GM12874 (cell line): ENCODE measurements at regions not wholly inside any gene's neighbourhood (a gene's known extent, or its start where the extent isn't known, plus 50 kb on each side); places are given as distances from the start of the nearest gene placed in this dataset.

ENCODE experiments used
- TF ChIP-seq, protein P1 (sequence below): IDR thresholded peaks from 2 replicates; pipeline ENCODE4 v1.5.1; 2011; ENCODE audit warnings: low read depth, mild to moderate bottlenecking, control low read depth, low read length, moderate library complexity; ENCODE audit not compliant: insufficient read depth

DNA sequence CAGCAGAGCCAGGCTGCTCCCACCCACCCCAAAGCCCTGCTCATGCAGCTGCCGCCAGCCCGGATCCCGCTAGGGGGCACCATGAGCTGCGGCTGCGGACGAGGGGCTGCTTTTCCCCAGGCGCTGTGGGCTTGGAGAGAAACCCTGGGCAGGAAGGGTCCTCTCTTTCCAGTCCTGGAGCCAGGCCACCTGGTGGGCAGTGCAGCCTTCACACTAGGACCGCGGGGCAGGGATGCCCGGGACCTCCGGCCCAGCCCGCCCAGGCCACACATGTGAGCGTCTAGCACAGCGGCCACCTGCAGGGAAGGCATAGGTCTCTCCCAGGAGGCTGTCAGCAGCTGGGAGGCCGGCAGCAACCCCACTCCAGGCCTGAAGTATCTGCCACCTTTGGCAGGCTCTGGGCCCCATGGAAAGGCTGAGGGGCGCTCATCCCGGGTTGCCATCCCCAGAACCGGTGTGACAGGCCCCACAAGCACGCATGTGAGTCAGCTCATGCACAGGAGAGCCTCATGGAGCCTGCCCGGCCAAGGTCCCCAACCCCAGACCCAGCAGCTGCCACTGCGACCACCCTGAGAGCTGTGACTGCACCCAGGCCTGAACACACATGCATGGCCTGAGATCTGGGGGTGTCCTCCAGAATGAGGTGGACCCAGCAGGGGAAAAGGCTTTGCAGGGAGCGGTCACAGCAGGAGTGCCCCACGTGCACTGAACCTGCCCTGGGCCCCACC is 280.0 kb upstream of the RTL1 start:
- TF ChIP-seq, protein P1, sequence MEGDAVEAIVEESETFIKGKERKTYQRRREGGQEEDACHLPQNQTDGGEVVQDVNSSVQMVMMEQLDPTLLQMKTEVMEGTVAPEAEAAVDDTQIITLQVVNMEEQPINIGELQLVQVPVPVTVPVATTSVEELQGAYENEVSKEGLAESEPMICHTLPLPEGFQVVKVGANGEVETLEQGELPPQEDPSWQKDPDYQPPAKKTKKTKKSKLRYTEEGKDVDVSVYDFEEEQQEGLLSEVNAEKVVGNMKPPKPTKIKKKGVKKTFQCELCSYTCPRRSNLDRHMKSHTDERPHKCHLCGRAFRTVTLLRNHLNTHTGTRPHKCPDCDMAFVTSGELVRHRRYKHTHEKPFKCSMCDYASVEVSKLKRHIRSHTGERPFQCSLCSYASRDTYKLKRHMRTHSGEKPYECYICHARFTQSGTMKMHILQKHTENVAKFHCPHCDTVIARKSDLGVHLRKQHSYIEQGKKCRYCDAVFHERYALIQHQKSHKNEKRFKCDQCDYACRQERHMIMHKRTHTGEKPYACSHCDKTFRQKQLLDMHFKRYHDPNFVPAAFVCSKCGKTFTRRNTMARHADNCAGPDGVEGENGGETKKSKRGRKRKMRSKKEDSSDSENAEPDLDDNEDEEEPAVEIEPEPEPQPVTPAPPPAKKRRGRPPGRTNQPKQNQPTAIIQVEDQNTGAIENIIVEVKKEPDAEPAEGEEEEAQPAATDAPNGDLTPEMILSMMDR: no peak

DNA sequence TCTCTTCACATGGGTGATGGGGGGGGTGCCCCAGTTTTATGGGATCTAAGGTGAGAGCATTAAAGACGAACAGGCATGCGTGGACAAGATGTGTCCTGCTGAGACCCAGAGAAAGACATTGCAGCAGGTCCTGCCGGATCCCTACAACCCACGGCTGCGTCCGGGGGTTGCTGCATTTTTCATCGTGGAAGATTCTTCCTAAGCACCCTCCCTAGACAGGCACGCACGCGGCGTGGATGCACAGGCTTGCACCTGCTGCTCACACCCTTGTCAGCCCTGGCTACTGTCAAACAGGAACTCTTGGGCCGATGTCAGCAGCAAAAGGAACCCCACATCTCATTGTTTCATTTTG is 280.6 kb upstream of the RTL1 start:
- TF ChIP-seq, protein P1: no peak

DNA sequence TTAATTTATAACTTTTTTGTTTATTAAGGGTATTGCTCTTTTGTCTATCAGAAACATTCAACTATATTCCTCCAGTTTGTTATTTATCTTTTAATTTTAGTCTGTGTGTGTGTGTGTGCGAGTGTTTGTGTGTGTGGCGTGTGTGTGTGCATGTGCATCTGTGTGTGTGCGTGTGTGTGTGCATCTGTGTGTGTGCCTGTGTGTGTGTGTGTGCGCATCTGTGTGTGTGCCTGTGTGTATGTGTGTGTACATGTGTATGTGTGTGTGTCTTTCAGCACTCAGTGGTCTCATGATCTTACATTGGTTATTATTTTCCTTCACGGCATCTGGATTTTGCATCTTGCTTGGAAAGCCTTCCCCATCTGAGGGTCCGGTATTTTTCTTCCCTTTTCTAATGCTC is 281.1 kb upstream of the RTL1 start:
- TF ChIP-seq, protein P1: no peak

DNA sequence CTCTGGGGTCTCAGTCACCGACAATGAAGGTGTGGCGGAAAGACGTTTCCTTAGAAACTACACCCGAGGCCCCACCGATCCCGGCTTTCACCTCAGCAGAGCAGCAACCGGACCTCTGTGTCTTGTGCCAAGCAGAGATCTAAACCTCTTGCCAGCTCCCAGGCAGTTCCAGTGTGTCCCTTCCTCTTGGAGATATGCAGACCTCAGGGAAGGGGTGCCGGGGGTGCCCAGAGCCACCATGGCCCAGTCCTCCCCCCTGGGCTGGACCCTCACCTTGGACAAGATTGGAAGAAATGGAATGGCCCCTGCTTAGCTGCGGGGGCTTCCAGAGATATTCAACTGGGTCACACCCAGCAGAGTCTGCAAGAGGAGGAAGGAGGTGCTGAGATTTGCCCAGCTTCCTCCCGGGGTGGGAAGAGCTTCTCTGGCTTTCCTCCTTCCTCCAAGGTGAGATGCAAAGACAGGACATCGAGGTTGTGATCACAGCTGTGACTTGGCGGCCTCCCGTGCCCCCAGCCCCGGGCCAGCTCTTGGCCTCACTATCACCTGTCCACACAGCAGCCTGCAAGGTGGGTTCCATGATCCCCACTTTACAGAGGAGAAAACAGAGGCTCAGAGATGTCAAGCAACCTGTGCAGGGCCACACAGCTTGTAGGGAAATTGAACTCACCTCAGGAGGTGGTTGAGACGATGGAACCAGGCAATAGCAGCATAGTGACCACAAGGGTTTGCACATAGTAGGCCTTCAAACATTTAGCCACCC is 281.7 kb upstream of the RTL1 start:
- TF ChIP-seq, protein P1: no peak

GRCh38 chr14:101185946-101186345 is 282.4 kb upstream of the RTL1 start:
- TF ChIP-seq, protein P1: no peak

GRCh38 chr14:101186544-101186943 is 283.0 kb upstream of the RTL1 start:
- TF ChIP-seq, protein P1: no peak

- TF ChIP-seq, protein P1: no peak
These were observed 283.7 kb upstream of the RTL1 start for GRCh38 chr14:101186992-101187815.
